ENCODE measurements at regions not wholly inside any gene's neighbourhood (a gene's known extent, or its start where the extent isn't known, plus 50 kb on each side); places are given as distances from the start of the nearest gene placed in this dataset.
"Not testable (repeated sequence)": the region's sequence is repeated elsewhere in the genome, so short reads cannot be mapped to it uniquely, and the experiment has no call there.

- no peak for DNase-seq
These were observed 414.2 kb upstream of the SEMA3C start for GRCh38 chr7:81333004-81333403.

- DNase-seq = no peak
These were observed 412.5 kb upstream of the SEMA3C start for GRCh38 chr7:81331061-81332018.

- no peak for DNase-seq
These were observed 411.3 kb upstream of the SEMA3C start for GRCh38 chr7:81330108-81330507.

DNA sequence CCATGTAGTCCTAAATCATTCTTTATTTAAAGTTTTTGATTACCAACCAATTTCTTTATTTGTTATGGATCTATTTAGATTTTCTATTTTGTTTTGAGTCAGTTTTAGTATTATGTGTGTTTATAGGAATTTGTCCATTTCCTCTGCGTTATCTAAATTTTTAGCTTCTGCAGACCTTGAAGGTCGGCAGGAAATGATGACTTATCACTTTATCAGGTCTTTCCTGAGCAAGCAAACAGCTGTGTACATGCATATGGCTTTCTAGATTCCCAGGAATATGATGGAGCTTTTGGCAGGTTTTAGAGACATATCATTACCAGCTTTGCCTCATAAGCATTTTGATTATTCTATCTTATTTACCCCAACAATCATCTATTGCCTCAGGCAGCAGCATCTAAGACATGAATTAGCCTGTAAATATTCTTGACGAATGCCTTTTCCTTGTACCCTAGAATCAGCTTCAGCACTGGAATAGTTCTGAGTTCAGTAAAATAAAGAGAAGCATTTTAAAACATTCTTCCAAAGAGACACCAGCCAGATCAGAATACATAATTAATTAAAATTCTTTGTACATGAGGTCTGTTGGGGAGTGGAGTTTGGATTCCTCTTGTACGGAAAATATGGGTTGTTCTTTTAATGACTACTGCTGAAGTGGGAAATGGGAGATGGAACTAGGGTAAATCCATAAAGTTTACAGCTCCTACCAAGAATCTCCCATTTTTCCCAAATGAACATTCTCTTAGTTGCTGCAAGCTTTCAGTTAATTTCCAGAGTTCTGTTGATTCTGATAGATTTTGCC lies 408.8 kb upstream of the SEMA3C start:
- DNase-seq = no peak

GRCh38 chr7:81321949-81322348 lies 403.1 kb upstream of the SEMA3C start:
- DNase-seq = no peak

DNA sequence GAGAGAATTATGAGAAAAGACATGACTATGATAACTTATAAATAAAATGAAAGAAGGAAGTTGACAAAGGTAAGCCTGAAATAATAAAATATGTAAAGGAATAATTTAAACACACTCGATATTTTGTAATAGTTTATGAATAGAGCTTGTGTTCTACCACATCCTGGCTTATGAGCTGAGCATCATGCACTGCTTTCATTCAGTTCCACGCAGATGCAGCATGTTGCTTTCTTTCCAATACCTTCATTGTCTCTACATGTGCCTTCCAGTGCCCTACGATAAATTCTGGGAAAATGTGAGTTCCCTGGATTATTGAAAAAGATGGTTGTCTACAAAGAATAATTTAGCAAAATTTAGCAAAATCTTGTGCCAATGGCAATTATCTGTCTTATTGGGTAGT lies 398.9 kb upstream of the SEMA3C start:
- no peak for DNase-seq

DNA sequence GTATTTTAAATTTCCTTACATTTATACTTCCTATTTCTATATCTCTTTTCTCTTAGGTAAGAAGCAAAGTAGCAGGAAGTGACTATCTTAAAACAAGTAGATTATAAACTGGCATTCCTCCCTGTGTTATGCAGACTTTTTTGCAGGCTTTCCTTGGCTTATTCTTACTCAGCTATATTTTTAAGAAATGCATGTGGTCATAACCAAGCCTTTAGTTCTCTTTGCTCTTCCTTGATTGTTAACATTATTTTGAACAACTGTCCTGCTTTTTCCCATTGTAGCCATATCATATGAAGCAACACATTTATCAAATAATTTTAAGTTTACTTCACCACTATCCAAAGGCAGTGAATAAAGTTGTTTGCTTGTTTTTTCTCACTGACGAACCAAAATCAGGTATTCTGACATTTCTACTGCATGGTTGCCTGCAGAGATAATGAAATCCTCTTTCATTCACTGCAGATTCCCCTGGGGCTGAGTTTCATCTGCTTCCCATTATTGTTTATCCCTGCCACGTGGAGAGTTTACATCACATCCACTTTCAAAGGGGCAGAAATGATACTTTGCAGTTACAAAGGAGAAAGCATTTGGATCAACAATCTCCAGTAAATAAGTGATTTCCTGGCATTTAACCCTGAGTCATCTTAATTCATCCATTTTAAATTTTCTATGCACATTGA lies 389.9 kb upstream of the SEMA3C start:
- no peak for DNase-seq

GRCh38 chr7:81301815-81302214 lies 383.0 kb upstream of the SEMA3C start:
- no peak for DNase-seq

- no peak for DNase-seq
These were observed 381.9 kb upstream of the SEMA3C start for GRCh38 chr7:81300753-81301152.

- DNase-seq = no peak
These were observed 380.9 kb upstream of the SEMA3C start for GRCh38 chr7:81299711-81300110.

GRCh38 chr7:81298951-81299666 lies 380.3 kb upstream of the SEMA3C start:
- no peak for DNase-seq

- DNase-seq = no peak
These were observed 378.5 kb upstream of the SEMA3C start for GRCh38 chr7:81297317-81297716.

DNA sequence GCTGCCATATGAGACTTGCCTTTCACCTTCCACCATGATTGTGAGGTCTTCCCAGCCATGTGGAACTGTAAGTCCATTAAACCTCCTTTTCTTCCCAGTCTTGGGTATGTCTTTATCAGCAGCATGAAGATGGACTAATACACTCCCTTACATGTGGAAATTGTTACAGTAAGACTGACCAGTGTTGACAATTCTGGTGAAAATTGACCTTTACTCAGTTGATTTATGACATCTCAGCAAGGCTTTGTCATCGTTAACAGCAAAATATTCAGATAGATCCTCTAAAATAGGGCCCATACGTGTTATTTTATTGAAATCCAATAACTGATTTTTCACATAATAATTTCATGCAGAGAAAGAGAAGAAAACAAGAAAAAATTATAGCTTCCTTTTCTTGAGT lies 377.9 kb upstream of the SEMA3C start:
- DNase-seq = no peak

GRCh38 chr7:81294897-81295515 lies 376.2 kb upstream of the SEMA3C start:
- DNase-seq = no peak

DNA sequence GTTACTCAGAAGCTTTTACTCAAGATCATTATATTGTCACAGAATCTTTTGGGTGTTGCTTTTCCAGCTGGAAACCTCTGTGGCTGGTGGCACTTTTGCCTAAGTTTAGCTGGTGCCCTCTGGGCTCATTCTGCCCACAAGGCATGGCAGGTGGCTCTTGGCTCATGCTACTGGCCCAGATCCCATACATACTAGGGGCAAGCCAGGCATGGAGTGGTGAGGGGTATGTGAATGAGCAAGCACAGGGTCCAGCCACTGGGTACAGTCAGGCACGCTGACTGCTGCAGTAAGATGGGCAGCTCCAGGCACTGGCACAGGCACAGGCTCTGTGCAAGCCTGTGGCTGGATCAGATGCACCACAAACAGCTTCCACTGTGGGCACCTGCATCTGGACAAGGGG lies 375.0 kb upstream of the SEMA3C start:
- no peak for DNase-seq

GRCh38 chr7:81286754-81287153 lies 367.9 kb upstream of the SEMA3C start:
- not testable (repeated sequence) for DNase-seq

DNA sequence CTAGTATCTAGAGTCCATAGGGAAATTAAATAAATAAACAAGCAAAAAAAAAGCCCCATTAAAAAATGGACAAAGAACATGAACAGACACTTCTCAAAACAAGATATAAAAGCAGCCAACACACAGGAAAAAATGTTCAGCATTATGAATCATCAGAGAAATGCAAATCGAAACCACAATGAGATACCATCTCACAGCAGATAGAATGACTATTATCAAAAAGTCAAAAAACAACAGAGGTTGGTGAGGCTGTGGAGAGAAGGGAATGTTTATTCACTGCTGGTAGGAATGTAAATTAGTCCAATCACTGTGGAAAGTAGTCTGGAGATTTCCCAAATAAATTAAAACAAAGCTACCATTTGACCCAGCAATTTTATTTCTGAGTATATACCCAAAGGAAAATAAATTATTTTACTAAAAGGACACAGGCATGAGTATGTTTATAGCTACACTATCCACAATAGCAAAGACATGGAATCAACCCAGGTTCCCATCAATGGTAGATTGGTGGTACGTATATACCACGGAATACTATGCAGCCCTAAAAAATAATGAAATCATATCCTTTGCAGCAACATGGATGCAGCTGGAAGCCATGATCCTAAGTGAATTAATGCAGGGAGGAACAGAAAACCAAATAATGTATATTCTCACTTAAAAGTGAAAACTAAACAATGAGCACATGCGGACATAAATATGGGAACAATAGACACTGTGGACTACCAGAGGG lies 366.5 kb upstream of the SEMA3C start:
- no peak for DNase-seq

DNA sequence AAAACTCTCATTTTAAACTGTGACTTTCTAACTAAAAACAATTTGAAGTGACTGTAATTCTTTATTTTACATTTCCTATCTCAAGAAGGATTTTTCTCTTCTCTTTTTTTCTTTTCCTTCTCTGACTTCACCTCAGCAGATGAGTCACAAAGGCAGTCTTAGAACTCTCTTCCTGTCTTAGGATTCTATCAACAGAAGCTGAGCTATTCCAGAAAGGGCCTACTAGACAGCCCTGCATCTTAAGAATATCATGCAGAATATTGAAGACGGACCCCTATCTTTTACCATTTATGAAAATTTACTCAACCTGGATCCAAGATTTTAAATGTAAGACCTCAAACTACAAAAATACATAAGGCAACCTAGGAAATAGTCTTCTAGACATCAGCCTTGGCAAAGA lies 365.7 kb upstream of the SEMA3C start:
- DNase-seq = no peak

- no peak for DNase-seq
These were observed 361.7 kb upstream of the SEMA3C start for GRCh38 chr7:81280531-81280930.

DNA sequence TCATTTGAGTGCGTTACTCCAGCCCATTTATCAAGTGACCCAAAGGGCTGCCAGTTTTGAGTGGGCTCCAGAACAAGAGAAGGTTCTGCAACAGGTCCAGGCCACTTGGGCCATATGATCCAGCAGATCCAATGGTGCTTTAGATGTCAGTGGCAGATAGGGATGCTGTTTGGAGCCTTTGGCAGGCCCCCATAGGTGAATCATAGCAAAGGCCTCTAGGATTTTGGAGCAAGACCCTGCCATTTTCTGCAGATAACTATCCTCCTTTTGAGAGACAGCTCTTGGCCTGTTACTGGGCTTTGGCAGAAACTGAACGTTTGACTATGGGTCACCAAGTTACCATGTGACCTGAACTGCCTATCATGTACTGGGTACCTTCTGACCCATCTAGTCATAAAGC lies 358.8 kb upstream of the SEMA3C start:
- DNase-seq = no peak

GRCh38 chr7:81273601-81274397 lies 354.9 kb upstream of the SEMA3C start:
- no peak for DNase-seq
